ENCODE measurements at regions not wholly inside any gene's neighbourhood (a gene's known extent, or its start where the extent isn't known, plus 50 kb on each side); places are given as distances from the start of the nearest gene placed in this dataset.

GRCh38 chr18:45340884-45341283 is 274.4 kb upstream of the SLC14A2 start:
- no peak for TF ChIP-seq CTCF (IDR thresholded peaks at IDR 0.05)
- no peak for TF ChIP-seq POLR2A (IDR thresholded peaks at IDR 0.05)
- no peak for TF ChIP-seq POLR2AphosphoS5 (IDR thresholded peaks at IDR 0.05)

Data from breast epithelium (tissue), 3 donors.